ENCODE measurements at regions not wholly inside any gene's neighbourhood (a gene's known extent, or its start where the extent isn't known, plus 50 kb on each side); places are given as distances from the start of the nearest gene placed in this dataset.

- TF ChIP-seq POLR2A (IDR thresholded peaks at IDR 0.05): no peak
- TF ChIP-seq CTCF (IDR thresholded peaks at IDR 0.05): no peak
These were observed 257.0 kb upstream of the ADGRL2 start for GRCh38 chr1:81543764-81544163.
